ENCODE measurements at regions not wholly inside any gene's neighbourhood (a gene's known extent, or its start where the extent isn't known, plus 50 kb on each side); places are given as distances from the start of the nearest gene placed in this dataset.

- H3K4me1 ChIP-seq (ENCODE audit: low read depth) = no peaks in the 10 kb centered on the region
- no peak for DNase-seq (ENCODE audit: low read depth in 1 of 2, low spot score in 1 of 2)
- no peak overlapping the region for H3K4me3 ChIP-seq
- TF ChIP-seq CTCF (IDR thresholded peaks at IDR 0.05; ENCODE audit: low read depth, low read length) = no peak
- no peaks in the 10 kb centered on the region for H3K36me3 ChIP-seq
- H3K9me3 ChIP-seq (ENCODE audit: low read depth) = no peaks in the 10 kb centered on the region
- no peaks in the 10 kb centered on the region for H3K27me3 ChIP-seq
- H3K27ac ChIP-seq = no peak overlapping the region
Observed at GRCh38 chr22:49192180-49192856, 635.4 kb downstream of the BRD1 start.

GRCh38 chr22:49191506-49191980, 636.1 kb downstream of the BRD1 start:
- H3K4me1 ChIP-seq (ENCODE audit: low read depth) = no peaks in the 10 kb centered on the region
- H3K27ac ChIP-seq = no peak overlapping the region
- no peaks in the 10 kb centered on the region for H3K27me3 ChIP-seq

GRCh38 chr22:49190816-49191505, 636.7 kb downstream of the BRD1 start:
- DNase-seq (ENCODE audit: low read depth in 1 of 2, low spot score in 1 of 2) = no peak
- H3K4me1 ChIP-seq (ENCODE audit: low read depth) = no peaks in the 10 kb centered on the region
- no peak overlapping the region for H3K4me3 ChIP-seq
- TF ChIP-seq CTCF (IDR thresholded peaks at IDR 0.05; ENCODE audit: low read depth, low read length) = no peak
- no peak overlapping the region for H3K27ac ChIP-seq
- H3K36me3 ChIP-seq = no peaks in the 10 kb centered on the region
- no peaks in the 10 kb centered on the region for H3K9me3 ChIP-seq (ENCODE audit: low read depth)
- H3K27me3 ChIP-seq = no peaks in the 10 kb centered on the region

More at GRCh38 chr22:49191506-49191980, 636.1 kb downstream of the BRD1 start:
- DNase-seq (ENCODE audit: low read depth in 1 of 2, low spot score in 1 of 2) = no peak
- no peaks in the 10 kb centered on the region for H3K9me3 ChIP-seq (ENCODE audit: low read depth)
- no peaks in the 10 kb centered on the region for H3K36me3 ChIP-seq
- TF ChIP-seq CTCF (IDR thresholded peaks at IDR 0.05; ENCODE audit: low read depth, low read length) = no peak
- no peak overlapping the region for H3K4me3 ChIP-seq

GRCh38 chr22:49189871-49190270, 637.8 kb downstream of the BRD1 start:
- Histone ChIP-seq H3K36me3 (no peaks in the 10 kb centered on the region), H3K4me1 (ENCODE audit: low read depth) (no peaks in the 10 kb centered on the region), H3K9me3 (ENCODE audit: low read depth) (no peaks in the 10 kb centered on the region), H3K27ac (no peak overlapping the region), H3K27me3 (no peaks in the 10 kb centered on the region), H3K4me3 (no peak overlapping the region)
- no peak for DNase-seq (ENCODE audit: low read depth in 1 of 2, low spot score in 1 of 2)
- no peak for TF ChIP-seq CTCF (IDR thresholded peaks at IDR 0.05; ENCODE audit: low read depth, low read length)

GRCh38 chr22:49188591-49188990, 639.1 kb downstream of the BRD1 start:
- H3K9me3 ChIP-seq (ENCODE audit: low read depth) = no peaks in the 10 kb centered on the region
- H3K4me3 ChIP-seq = no peak overlapping the region
- H3K36me3 ChIP-seq = no peaks in the 10 kb centered on the region
- no peaks in the 10 kb centered on the region for H3K4me1 ChIP-seq (ENCODE audit: low read depth)
- no peak for TF ChIP-seq CTCF (IDR thresholded peaks at IDR 0.05; ENCODE audit: low read depth, low read length)
- no peak overlapping the region for H3K27ac ChIP-seq
- no peak for DNase-seq (ENCODE audit: low read depth in 1 of 2, low spot score in 1 of 2)
- H3K27me3 ChIP-seq = no peaks in the 10 kb centered on the region
